Activated T-helper 17 cell treated with anti-CD3 and anti-CD28 coated beads, Interleukin-2, amount 50 U/mL, for 72 hours (primary cell): ENCODE measurements at regions not wholly inside any gene's neighbourhood (a gene's known extent, or its start where the extent isn't known, plus 50 kb on each side); places are given as distances from the start of the nearest gene placed in this dataset.

Experiments used
- ATAC-seq: fragments of 150-1000 bp; cut with Tn5 transposase; replicated peaks from 2 replicates; pipeline ENCODE4 v1.10.0; 2021; ENCODE audit warnings: mild to moderate bottlenecking, moderate library complexity
- H3K27ac Mint-ChIP-seq: one replicate; pipeline ENCODE4 v1.8.0; 2022; ENCODE audit warnings: mixed read lengths
- H3K27me3 Mint-ChIP-seq: one replicate; pipeline ENCODE4 v1.8.0; 2022; ENCODE audit warnings: mixed read lengths
- H3K36me3 Mint-ChIP-seq: one replicate; pipeline ENCODE4 v1.8.0; 2022; ENCODE audit warnings: low read depth, mild to moderate bottlenecking, mixed read lengths
- H3K4me1 Mint-ChIP-seq: one replicate; pipeline ENCODE4 v1.8.0; 2022; ENCODE audit warnings: mixed read lengths
- H3K4me3 Mint-ChIP-seq: one replicate; pipeline ENCODE4 v1.8.0; 2022; ENCODE audit warnings: mild to moderate bottlenecking, mixed read lengths
- H3K9me3 Mint-ChIP-seq: one replicate; pipeline ENCODE4 v1.8.0; 2022; ENCODE audit warnings: mixed read lengths

DNA sequence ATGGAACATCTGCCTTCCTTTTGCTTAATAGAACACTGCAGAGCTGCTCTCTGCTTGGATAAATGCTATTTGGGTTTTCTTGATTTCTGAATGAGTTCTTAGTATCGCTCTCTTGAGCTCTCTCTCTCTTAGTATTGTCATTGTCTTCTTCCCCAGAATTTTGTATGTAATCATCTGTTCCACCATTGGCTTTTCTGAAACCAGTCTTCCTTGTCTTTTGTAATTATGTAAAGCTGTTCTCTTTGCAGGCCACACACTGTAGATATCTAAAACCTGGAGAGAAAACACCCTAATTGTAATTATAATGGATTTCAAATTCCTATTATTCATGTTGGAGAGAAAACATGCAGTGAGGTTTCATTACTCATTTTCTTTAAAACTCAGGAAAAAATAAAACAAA is 333.1 kb upstream of the CHAC2 start:
- Mint-ChIP-seq H3K27me3 (no peaks in the 10 kb centered on the region), H3K4me1 (no peaks in the 10 kb centered on the region), H3K27ac (no peak overlapping the region), H3K9me3 (no peaks in the 10 kb centered on the region), H3K4me3 (no peak overlapping the region), H3K36me3 (no peaks in the 10 kb centered on the region)
- no peak for ATAC-seq

DNA sequence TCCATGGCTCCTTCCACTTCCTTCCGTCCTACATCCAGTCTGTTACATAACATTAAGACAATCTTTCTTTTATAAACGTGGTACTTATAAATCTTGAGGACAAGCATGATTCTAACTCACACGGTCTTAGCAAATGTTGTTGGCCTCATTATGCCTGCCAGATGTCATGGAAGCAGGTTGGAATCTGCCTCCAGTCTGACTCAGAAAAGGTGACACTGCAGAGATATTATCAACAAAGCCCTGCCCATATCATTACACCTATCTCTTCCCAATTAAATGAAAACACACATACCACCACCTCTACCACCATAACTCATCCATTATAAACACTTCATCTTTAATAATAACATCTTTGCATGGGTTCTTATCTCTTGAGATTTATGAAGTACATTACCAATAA is 334.7 kb upstream of the CHAC2 start:
- Mint-ChIP-seq H3K27ac (no peak overlapping the region), H3K27me3 (no peaks in the 10 kb centered on the region), H3K4me3 (no peak overlapping the region), H3K36me3 (no peaks in the 10 kb centered on the region), H3K4me1 (no peaks in the 10 kb centered on the region), H3K9me3 (no peaks in the 10 kb centered on the region)
- ATAC-seq = no peak

DNA sequence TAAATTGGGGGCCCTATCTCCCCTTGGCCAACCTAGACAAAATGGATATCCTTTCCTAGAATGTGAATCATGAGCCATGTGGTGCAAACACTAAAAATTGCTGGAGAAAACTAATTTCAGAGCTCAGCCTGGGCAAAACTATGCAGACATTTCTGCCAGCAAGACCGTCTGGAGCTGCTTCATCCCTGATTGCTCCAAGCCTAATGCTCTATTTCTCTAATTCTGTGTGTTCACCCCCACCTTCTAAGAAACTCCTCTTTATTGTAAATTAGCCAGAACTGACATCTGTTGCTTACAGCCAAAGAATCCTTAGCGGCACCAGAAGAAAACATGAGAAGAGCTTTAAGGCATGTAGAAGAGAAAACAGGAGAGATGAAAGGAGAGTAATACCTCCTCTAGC is 337.7 kb upstream of the CHAC2 start:
- ATAC-seq = no peak
- no peaks in the 10 kb centered on the region for H3K4me1 Mint-ChIP-seq
- no peak overlapping the region for H3K27ac Mint-ChIP-seq
- no peaks in the 10 kb centered on the region for H3K36me3 Mint-ChIP-seq
- H3K4me3 Mint-ChIP-seq = no peak overlapping the region
- no peaks in the 10 kb centered on the region for H3K9me3 Mint-ChIP-seq
- no peaks in the 10 kb centered on the region for H3K27me3 Mint-ChIP-seq

DNA sequence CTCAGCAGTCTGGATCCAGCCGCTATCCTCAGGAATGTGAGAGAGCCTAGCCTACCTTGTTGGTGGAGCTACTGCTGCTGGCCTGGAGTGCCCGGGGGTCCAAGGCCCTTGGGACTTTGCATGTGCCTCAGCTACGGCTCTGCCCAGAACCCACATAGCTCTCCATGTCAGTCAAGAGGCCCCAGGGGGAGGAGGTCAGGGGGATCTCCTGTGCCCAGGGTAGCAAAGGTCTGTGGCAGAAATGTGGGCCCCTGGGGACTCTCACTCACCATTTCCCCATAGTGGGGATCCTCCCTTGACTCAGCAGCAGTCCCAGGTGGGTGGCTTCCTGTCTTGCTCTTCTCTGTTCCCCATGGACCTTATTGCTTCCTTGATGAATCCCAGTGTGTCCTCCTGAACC is 342.7 kb upstream of the CHAC2 start:
- Mint-ChIP-seq H3K27me3 (no peaks in the 10 kb centered on the region), H3K36me3 (no peaks in the 10 kb centered on the region), H3K4me3 (no peak overlapping the region), H3K9me3 (no peaks in the 10 kb centered on the region), H3K27ac (no peak overlapping the region), H3K4me1 (peaks cover 4% of the 10 kb centered on the region)
- peak; percentile 3 for ATAC-seq

DNA sequence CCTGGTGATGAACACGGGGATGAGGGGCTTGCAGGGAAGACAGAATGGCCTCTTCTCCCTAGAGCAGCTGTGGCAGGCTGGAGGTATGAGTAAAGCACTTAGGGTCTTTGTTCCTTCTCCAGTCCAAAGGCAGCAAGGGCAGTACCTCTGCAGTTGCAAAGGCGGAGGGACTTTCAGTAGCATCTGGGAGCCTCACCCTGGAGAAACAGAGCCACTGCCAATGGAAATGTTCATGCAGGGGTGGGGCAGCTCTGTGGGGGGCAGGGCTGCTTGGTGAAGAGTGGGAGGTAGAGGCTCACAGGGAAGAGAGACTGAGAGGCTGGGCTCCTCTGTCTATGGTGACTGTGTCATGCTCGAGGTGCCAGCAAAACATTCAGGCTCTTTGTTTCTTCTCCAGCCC is 344.1 kb upstream of the CHAC2 start:
- H3K4me3 Mint-ChIP-seq = no peak overlapping the region
- H3K4me1 Mint-ChIP-seq = peaks cover 4% of the 10 kb centered on the region
- no peak for ATAC-seq
- H3K36me3 Mint-ChIP-seq = no peaks in the 10 kb centered on the region
- no peak overlapping the region for H3K27ac Mint-ChIP-seq
- H3K27me3 Mint-ChIP-seq = no peaks in the 10 kb centered on the region
- H3K9me3 Mint-ChIP-seq = no peaks in the 10 kb centered on the region

DNA sequence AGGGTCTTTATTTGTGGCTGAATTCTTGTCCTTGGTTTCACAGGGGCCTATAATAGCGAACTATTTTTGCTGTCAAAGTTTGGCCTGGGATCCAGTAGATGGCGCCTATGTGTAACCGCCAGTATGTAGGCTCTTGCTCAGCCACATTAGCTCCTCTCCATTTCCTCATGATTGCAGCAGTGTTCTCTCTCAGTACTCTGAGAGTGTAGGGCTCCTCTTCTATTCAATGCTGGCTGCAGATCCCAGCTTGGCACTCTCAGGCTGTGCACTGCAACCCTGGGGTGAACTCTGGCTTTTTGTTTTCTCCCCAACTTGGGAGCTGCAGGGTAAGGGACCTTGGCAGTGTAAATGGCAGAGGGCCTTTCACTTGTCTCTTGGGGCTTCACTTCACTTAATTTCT is 344.6 kb upstream of the CHAC2 start:
- ATAC-seq = no peak
- no peaks in the 10 kb centered on the region for H3K9me3 Mint-ChIP-seq
- no peaks in the 10 kb centered on the region for H3K36me3 Mint-ChIP-seq
- peaks cover 4% of the 10 kb centered on the region for H3K4me1 Mint-ChIP-seq
- H3K27me3 Mint-ChIP-seq = no peaks in the 10 kb centered on the region
- no peak overlapping the region for H3K4me3 Mint-ChIP-seq
- H3K27ac Mint-ChIP-seq = no peak overlapping the region

DNA sequence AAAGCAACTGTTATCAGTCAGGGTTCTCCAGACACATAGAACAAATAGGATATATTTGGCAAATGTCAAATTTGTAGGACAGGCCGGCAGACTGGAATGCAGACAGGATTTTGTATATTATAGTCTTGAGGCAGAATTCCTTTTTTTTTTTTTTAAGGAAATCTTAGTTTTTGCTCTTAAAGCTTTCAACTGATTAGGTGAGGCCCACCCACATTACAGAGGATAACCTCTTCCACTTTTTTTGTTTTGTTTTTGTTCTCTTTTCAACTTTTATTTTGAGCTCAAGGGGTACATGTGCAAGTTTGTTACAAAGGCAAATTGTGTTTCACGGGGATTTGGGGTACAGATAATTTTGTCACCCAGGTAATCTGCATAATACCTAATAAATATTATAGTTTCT is 350.2 kb upstream of the CHAC2 start:
- H3K9me3 Mint-ChIP-seq = no peaks in the 10 kb centered on the region
- no peak for ATAC-seq

DNA sequence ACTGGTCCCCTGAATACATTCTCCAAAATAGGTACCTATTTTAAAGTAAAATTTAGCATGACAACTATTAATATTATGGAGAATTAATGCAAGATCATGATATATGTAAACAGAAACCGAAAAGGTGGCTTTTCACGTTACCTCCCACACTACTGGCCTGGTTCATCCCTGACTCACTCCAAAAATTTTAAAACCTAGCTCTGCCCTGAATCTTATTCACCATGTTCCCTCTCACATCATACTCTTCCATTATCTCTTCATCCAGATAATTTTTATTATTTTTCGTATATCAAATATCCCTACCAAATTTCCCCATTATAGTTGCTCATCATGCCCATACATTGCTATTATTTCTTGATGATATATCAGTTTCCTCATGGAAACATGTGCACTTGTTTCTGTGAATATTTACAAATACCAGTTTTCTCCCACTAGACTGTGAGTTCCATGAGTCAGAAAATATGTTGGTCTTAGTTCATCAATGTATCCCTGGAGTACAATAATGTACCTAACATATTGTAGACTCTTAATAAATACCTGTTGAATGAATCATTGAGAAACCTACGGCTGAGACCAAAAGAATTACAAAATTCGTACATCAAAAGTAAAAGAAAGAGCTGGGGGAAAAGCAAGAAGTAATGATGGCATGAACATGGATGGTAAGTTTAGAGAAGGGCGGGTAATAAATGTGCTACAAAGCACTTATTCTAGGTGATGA is 360.1 kb upstream of the CHAC2 start:
- H3K4me1 Mint-ChIP-seq = peaks cover 9% of the 10 kb centered on the region
- no peak overlapping the region for H3K4me3 Mint-ChIP-seq
- H3K27ac Mint-ChIP-seq = no peak overlapping the region
- no peaks in the 10 kb centered on the region for H3K27me3 Mint-ChIP-seq
- no peak for ATAC-seq
- peaks cover 17% of the 10 kb centered on the region for H3K9me3 Mint-ChIP-seq
- no peaks in the 10 kb centered on the region for H3K36me3 Mint-ChIP-seq

More for the DNA sequence above, 350.2 kb upstream of the CHAC2 start:
- no peaks in the 10 kb centered on the region for H3K27me3 Mint-ChIP-seq
- no peaks in the 10 kb centered on the region for H3K36me3 Mint-ChIP-seq
- peaks cover 4% of the 10 kb centered on the region for H3K4me1 Mint-ChIP-seq
- no peak overlapping the region for H3K27ac Mint-ChIP-seq
- no peak overlapping the region for H3K4me3 Mint-ChIP-seq

DNA sequence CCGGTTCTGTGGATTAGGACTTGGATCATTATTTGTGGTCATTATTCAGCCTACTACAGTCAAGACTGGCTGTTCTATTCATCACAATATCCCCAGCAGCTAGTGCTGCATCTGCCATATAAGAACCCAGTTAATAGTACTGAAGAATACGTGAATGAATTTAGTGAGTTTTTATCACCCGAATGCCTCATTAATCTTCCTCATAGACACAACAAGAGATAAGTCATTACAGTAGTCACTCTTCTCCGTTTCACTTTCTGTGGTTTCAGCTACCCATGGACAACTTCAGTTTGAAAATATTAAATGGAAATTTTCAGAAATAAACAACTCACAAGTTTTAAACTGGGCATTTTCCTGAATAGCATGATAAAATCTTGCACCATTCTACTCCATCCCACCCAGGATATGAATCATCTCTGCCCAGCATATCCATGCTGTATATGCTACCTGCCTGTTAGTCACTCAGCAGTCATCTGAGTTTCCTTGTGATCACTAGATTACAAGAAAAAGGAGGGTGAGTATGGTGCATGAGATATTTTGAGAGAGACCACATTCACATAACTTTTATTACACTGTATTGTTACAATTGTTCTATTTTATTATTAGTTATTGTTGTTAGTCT is 363.7 kb upstream of the CHAC2 start:
- ATAC-seq = peak; percentile 96
- peak overlapping the region; percentile 4 for H3K27ac Mint-ChIP-seq
- no peaks in the 10 kb centered on the region for H3K36me3 Mint-ChIP-seq
- H3K27me3 Mint-ChIP-seq = no peaks in the 10 kb centered on the region
- H3K4me3 Mint-ChIP-seq = no peak overlapping the region
- H3K9me3 Mint-ChIP-seq = peaks cover 13% of the 10 kb centered on the region
- peaks cover 9% of the 10 kb centered on the region for H3K4me1 Mint-ChIP-seq

DNA sequence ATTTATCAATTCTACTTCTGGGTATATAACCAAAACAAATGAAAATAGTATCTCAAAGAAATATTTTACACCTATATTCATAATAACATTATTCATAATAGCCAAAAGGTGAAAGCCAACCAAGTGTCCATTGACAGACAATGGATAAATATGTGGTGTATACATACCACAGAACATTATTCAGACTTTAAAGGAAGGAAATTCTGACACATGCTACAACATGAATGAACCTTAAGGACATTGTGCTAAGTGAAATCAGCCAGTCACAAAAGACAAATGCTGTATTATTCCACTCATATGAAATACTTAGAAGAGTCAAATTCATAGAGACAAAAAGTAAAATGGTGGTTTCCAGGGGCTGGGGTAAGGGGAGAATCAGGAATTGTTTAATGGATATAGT is 370.5 kb upstream of the CHAC2 start:
- Mint-ChIP-seq H3K4me1 (no peaks in the 10 kb centered on the region), H3K27me3 (no peaks in the 10 kb centered on the region), H3K9me3 (no peaks in the 10 kb centered on the region), H3K27ac (no peak overlapping the region), H3K4me3 (no peak overlapping the region), H3K36me3 (no peaks in the 10 kb centered on the region)
- no peak for ATAC-seq

DNA sequence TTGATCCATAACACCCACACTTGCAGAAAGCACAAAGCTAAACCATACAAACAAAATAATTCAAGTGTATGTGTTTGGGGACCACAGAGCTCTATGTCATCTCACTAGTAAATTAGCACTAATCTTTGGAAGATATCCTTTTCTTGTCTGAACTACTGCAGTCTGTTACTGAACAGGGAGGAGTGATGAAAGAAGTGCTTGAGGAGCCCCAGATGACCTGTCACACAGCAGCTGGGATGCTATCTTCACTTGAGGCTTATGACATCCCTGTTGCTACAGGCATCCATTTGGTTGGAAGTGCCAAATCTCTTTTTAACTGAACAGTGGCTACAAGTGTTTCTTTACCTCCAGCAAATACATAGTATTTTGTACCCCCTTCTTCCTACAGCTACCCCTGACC is 386.3 kb upstream of the CHAC2 start:
- Mint-ChIP-seq H3K4me1 (no peaks in the 10 kb centered on the region), H3K27ac (no peak overlapping the region), H3K36me3 (no peaks in the 10 kb centered on the region), H3K4me3 (no peak overlapping the region), H3K27me3 (no peaks in the 10 kb centered on the region), H3K9me3 (no peaks in the 10 kb centered on the region)
- no peak for ATAC-seq

DNA sequence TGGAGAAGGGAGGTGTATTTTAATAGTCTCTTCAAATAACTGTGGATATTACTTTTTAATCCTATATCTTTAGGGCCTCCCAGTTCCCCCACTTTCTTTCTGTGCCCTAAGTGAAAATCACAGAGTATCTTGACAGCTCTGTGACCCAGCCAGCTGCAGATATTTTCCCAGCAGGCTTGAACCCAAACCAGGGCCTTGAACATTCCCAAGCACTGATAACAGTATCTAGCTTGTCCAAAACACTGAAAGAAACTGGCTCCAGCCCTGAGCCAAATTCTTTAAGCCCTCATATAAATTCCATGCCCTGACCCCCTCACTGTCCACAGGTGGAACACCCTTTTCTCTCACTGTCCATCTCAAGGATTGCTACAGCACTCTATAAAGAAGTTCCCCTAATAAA is 388.1 kb upstream of the CHAC2 start:
- Mint-ChIP-seq H3K4me3 (no peak overlapping the region), H3K4me1 (no peaks in the 10 kb centered on the region), H3K36me3 (no peaks in the 10 kb centered on the region), H3K9me3 (no peaks in the 10 kb centered on the region), H3K27ac (no peak overlapping the region), H3K27me3 (no peaks in the 10 kb centered on the region)
- no peak for ATAC-seq

DNA sequence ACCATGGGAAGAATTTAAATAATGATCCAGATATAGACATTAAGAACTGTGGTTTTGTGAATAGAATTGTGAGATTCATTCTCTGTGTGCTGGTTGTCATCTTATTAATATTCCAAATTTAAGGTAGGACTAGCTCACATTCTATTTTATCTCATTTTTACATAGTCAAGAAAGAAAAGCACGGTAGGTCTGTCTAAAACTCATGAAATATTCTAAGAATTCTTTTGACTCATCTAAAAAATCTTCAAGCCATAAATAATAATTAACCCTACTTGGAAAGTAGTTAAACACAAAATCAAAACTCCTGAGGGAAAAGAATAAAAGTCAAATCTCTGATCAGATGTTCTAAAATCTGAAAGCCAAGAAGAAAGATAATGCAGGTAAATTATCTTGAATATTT is 388.8 kb upstream of the CHAC2 start:
- Mint-ChIP-seq H3K4me1 (no peaks in the 10 kb centered on the region), H3K27me3 (no peaks in the 10 kb centered on the region), H3K4me3 (no peak overlapping the region), H3K36me3 (no peaks in the 10 kb centered on the region), H3K9me3 (no peaks in the 10 kb centered on the region), H3K27ac (no peak overlapping the region)
- no peak for ATAC-seq

DNA sequence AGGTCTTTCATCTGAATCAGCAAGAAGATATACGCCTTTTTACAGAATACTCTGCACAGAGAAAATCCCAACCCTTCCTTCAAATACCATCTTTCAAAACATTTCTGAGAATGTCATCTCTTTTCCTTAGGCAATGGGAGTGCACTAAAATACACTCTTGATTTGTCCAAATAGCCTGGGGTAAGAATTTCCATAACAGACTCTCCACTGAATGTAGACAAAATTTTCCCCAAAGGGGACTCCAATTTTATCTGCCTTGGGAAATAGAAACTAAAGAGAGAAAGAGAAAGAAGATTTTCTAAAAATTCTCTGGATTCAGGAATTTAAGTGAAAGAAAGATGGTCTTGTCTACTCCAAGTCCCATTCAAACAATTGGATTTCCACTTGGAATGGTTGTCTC is 394.5 kb upstream of the CHAC2 start:
- no peaks in the 10 kb centered on the region for H3K4me1 Mint-ChIP-seq
- ATAC-seq = no peak
- H3K36me3 Mint-ChIP-seq = no peaks in the 10 kb centered on the region
- peaks cover 4% of the 10 kb centered on the region for H3K9me3 Mint-ChIP-seq
- no peak overlapping the region for H3K4me3 Mint-ChIP-seq
- no peaks in the 10 kb centered on the region for H3K27me3 Mint-ChIP-seq
- H3K27ac Mint-ChIP-seq = no peak overlapping the region

DNA sequence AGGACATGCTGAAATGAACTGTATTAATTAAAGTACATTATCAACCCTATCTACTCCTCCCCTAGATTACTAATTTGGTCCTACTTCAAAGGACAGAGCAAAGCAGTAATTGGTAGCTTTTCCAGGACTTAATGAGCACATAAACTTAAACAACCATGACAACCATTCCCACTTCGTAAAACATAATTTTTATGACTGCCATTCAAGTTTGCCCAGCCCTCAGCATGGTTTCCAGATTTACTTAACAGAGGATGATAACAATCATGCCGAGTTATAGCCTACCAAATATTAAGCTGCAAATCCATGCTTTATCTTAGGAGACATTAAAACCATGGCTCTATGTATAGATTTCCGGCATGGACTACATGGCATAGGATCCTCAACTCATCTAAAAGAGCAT is 401.1 kb upstream of the CHAC2 start:
- Mint-ChIP-seq H3K27me3 (no peaks in the 10 kb centered on the region), H3K9me3 (peaks cover 6% of the 10 kb centered on the region), H3K27ac (no peak overlapping the region), H3K36me3 (no peaks in the 10 kb centered on the region), H3K4me1 (no peaks in the 10 kb centered on the region), H3K4me3 (no peak overlapping the region)
- no peak for ATAC-seq

DNA sequence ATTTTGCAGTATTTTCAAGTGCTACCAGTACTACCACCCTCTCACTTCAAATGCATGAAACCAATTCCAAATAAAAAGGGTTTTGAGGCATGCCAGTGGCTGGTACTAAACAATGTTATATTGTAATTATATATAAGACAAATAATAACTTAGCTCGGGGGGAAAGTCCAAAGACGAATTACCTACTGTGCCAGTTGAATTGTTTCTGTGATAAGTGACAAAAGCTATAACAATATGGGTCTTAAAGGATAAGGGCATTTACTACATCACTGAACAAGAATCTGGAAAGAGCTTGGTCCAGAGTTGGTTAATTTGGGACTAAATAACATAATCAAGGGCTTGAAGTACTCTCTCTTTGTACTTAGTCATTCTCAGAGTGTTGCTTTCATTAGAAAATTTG is 404.7 kb upstream of the CHAC2 start:
- no peaks in the 10 kb centered on the region for H3K27me3 Mint-ChIP-seq
- no peaks in the 10 kb centered on the region for H3K4me1 Mint-ChIP-seq
- H3K9me3 Mint-ChIP-seq = peaks cover 7% of the 10 kb centered on the region
- H3K4me3 Mint-ChIP-seq = no peak overlapping the region
- no peaks in the 10 kb centered on the region for H3K36me3 Mint-ChIP-seq
- no peak for ATAC-seq
- no peak overlapping the region for H3K27ac Mint-ChIP-seq
